ENCODE measurements at regions not wholly inside any gene's neighbourhood (a gene's known extent, or its start where the extent isn't known, plus 50 kb on each side); places are given as distances from the start of the nearest gene placed in this dataset.

DNA sequence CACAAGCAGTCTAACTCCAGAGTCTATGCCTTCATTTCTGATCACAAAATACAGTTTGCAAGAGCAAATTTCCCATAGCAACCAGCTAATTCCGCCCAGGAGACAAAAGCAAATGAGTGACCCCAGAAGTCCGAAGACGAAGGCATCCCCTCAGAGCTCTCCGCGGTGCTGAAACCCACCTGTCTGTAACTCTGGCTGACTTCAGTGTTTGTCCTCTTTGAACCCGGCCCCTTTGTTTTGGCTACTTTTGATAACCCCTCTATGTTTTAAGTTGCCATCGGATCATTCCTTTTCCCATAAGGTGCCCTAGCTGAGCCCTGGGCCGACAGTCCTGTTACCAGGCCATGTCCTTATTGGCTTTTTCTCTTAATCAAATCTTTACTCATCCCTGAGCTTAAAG, 515.8 kb downstream of the PTPRU start:
- TF ChIP-seq CTCF (IDR thresholded peaks at IDR 0.05) (no peak), POLR2AphosphoS5 (IDR thresholded peaks at IDR 0.05) (no peak), EP300 (IDR thresholded peaks at IDR 0.05) (no peak)

Measured in esophagus muscularis mucosa (tissue), 4 donors.